ENCODE measurements at regions not wholly inside any gene's neighbourhood (a gene's known extent, or its start where the extent isn't known, plus 50 kb on each side); places are given as distances from the start of the nearest gene placed in this dataset.

- Histone ChIP-seq H3K9me3 (no peaks in the 10 kb centered on the region), H3K4me1 (no peaks in the 10 kb centered on the region), H3K27me3 (peaks cover 0 to 5% of the 10 kb centered on the region in 2 donors), H3K27ac (no peak overlapping the region), H3K4me3 (no peak overlapping the region), H3K36me3 (no peaks in the 10 kb centered on the region)
- TF ChIP-seq POLR2AphosphoS5 (IDR thresholded peaks at IDR 0.05) = no peak
- TF ChIP-seq POLR2A (IDR thresholded peaks at IDR 0.05) = no peak
- no peak for TF ChIP-seq CTCF (IDR thresholded peaks at IDR 0.05)
- DNase-seq (ENCODE audit: low spot score in 2 of 2) = no peak
- intact Hi-C loops (cut with DNase I; ENCODE audit: low total_unique reads) = no loop called here
Observed at GRCh38 chr13:108528303-108528702, 101.1 kb upstream of the MYO16 start.

GRCh38 chr13:108533842-108534241 is 95.6 kb upstream of the MYO16 start:
- Histone ChIP-seq H3K36me3 (no peaks in the 10 kb centered on the region), H3K4me1 (no peaks in the 10 kb centered on the region), H3K9me3 (no peaks in the 10 kb centered on the region), H3K27me3 (peaks cover 0 to 2% of the 10 kb centered on the region in 2 donors), H3K27ac (no peak overlapping the region), H3K4me3 (no peak overlapping the region)
- no peak for DNase-seq (ENCODE audit: low spot score in 2 of 2)
- TF ChIP-seq POLR2A (IDR thresholded peaks at IDR 0.05) = no peak
- TF ChIP-seq CTCF (IDR thresholded peaks at IDR 0.05) = no peak
- TF ChIP-seq POLR2AphosphoS5 (IDR thresholded peaks at IDR 0.05) = no peak
- intact Hi-C loops (cut with DNase I; ENCODE audit: low total_unique reads) = no loop called here

GRCh38 chr13:108534728-108535127 is 94.7 kb upstream of the MYO16 start:
- H3K36me3 ChIP-seq = no peaks in the 10 kb centered on the region
- no peak for DNase-seq (ENCODE audit: low spot score in 2 of 2)
- no peaks in the 10 kb centered on the region for H3K4me1 ChIP-seq
- no peaks in the 10 kb centered on the region for H3K9me3 ChIP-seq
- H3K27me3 ChIP-seq = peaks cover 0 to 2% of the 10 kb centered on the region in 2 donors
- TF ChIP-seq CTCF (IDR thresholded peaks at IDR 0.05) (no peak), POLR2AphosphoS5 (IDR thresholded peaks at IDR 0.05) (no peak), POLR2A (IDR thresholded peaks at IDR 0.05) (no peak)
- H3K4me3 ChIP-seq = no peak overlapping the region
- H3K27ac ChIP-seq = no peak overlapping the region
- intact Hi-C loops (cut with DNase I; ENCODE audit: low total_unique reads) = no loop called here

- intact Hi-C loops (cut with DNase I; ENCODE audit: low total_unique reads) = no loop called here
- Histone ChIP-seq H3K9me3 (no peaks in the 10 kb centered on the region), H3K4me1 (no peaks in the 10 kb centered on the region), H3K4me3 (no peak overlapping the region), H3K27ac (no peak overlapping the region), H3K36me3 (no peaks in the 10 kb centered on the region), H3K27me3 (no peaks in the 10 kb centered on the region)
- TF ChIP-seq CTCF (IDR thresholded peaks at IDR 0.05) (no peak), POLR2A (IDR thresholded peaks at IDR 0.05) (no peak), POLR2AphosphoS5 (IDR thresholded peaks at IDR 0.05) (no peak)
- no peak for DNase-seq (ENCODE audit: low spot score in 2 of 2)
Observed at GRCh38 chr13:108549934-108550333, 79.5 kb upstream of the MYO16 start.

GRCh38 chr13:108551674-108552073 is 77.7 kb upstream of the MYO16 start:
- no peak for TF ChIP-seq POLR2AphosphoS5 (IDR thresholded peaks at IDR 0.05)
- TF ChIP-seq CTCF (IDR thresholded peaks at IDR 0.05) = no peak
- TF ChIP-seq POLR2A (IDR thresholded peaks at IDR 0.05) = no peak

More at GRCh38 chr13:108551674-108552073, 77.7 kb upstream of the MYO16 start:
- no peaks in the 10 kb centered on the region for H3K9me3 ChIP-seq
- no peak overlapping the region for H3K27ac ChIP-seq
- no peaks in the 10 kb centered on the region for H3K27me3 ChIP-seq
- intact Hi-C loops (cut with DNase I; ENCODE audit: low total_unique reads) = no loop called here
- no peaks in the 10 kb centered on the region for H3K36me3 ChIP-seq
- no peaks in the 10 kb centered on the region for H3K4me1 ChIP-seq
- no peak for DNase-seq (ENCODE audit: low spot score in 2 of 2)
- H3K4me3 ChIP-seq = no peak overlapping the region
